ENCODE measurements at regions not wholly inside any gene's neighbourhood (a gene's known extent, or its start where the extent isn't known, plus 50 kb on each side); places are given as distances from the start of the nearest gene placed in this dataset.

GRCh38 chr2:147204102-147204501 lies 640.7 kb upstream of the ACVR2A start:
- no peak for DNase-seq (ENCODE audit: low read depth, low spot score)

- no peak for DNase-seq (ENCODE audit: low read depth, low spot score)
Observed at GRCh38 chr2:147198651-147199171, 646.1 kb upstream of the ACVR2A start.

GRCh38 chr2:147197754-147198483 lies 646.9 kb upstream of the ACVR2A start:
- DNase-seq (ENCODE audit: low read depth, low spot score) = no peak

GRCh38 chr2:147182260-147182659 lies 662.6 kb upstream of the ACVR2A start:
- no peak for DNase-seq (ENCODE audit: low read depth, low spot score)

GRCh38 chr2:147181351-147182029 lies 663.3 kb upstream of the ACVR2A start:
- DNase-seq (ENCODE audit: low read depth, low spot score) = no peak

GRCh38 chr2:147177071-147177857 lies 667.6 kb upstream of the ACVR2A start:
- no peak for DNase-seq (ENCODE audit: low read depth, low spot score)

- no peak for DNase-seq (ENCODE audit: low read depth, low spot score)
Observed at GRCh38 chr2:147174824-147175254, 670.0 kb upstream of the ACVR2A start.

- DNase-seq (ENCODE audit: low read depth, low spot score) = no peak
Observed at GRCh38 chr2:147173798-147174197, 671.0 kb upstream of the ACVR2A start.

GRCh38 chr2:147173189-147173581 lies 671.6 kb upstream of the ACVR2A start:
- DNase-seq (ENCODE audit: low read depth, low spot score) = no peak

- DNase-seq (ENCODE audit: low read depth, low spot score) = no peak
Observed at GRCh38 chr2:147172493-147173188, 672.2 kb upstream of the ACVR2A start.

GRCh38 chr2:147171941-147172340 lies 672.9 kb upstream of the ACVR2A start:
- DNase-seq (ENCODE audit: low read depth, low spot score) = no peak

GRCh38 chr2:147170932-147171331 lies 673.9 kb upstream of the ACVR2A start:
- DNase-seq (ENCODE audit: low read depth, low spot score) = no peak

- DNase-seq (ENCODE audit: low read depth, low spot score) = no peak
Observed at GRCh38 chr2:147165697-147166382, 679.0 kb upstream of the ACVR2A start.

GRCh38 chr2:147164563-147164962 lies 680.3 kb upstream of the ACVR2A start:
- no peak for DNase-seq (ENCODE audit: low read depth, low spot score)

- DNase-seq (ENCODE audit: low read depth, low spot score) = no peak
Observed at GRCh38 chr2:147161746-147162145, 683.1 kb upstream of the ACVR2A start.

- no peak for DNase-seq (ENCODE audit: low read depth, low spot score)
Observed at GRCh38 chr2:147156970-147157369, 687.9 kb upstream of the ACVR2A start.

GRCh38 chr2:147150241-147150635 lies 694.6 kb upstream of the ACVR2A start:
- DNase-seq (ENCODE audit: low read depth, low spot score) = no peak

GRCh38 chr2:147149575-147150240 lies 695.1 kb upstream of the ACVR2A start:
- no peak for DNase-seq (ENCODE audit: low read depth, low spot score)

- DNase-seq (ENCODE audit: low read depth, low spot score) = no peak
Observed at GRCh38 chr2:147147802-147148201, 697.0 kb upstream of the ACVR2A start.

GRCh38 chr2:147141930-147142329 lies 702.9 kb upstream of the ACVR2A start:
- no peak for DNase-seq (ENCODE audit: low read depth, low spot score)
